Globus pallidus (tissue), 1 donor: ENCODE measurements at regions not wholly inside any gene's neighbourhood (a gene's known extent, or its start where the extent isn't known, plus 50 kb on each side); places are given as distances from the start of the nearest gene placed in this dataset.
A peak's percentile ranks its signal among the peaks of the same experiment; 100 is the strongest.

Source experiments
- DNase-seq: peaks from one replicate; pipeline ENCODE4 v3.0.0-alpha.2; 2015; ENCODE audit warnings: low spot score

- DNase-seq = no peak
Observed at GRCh38 chr17:54007855-54008254, 185.1 kb downstream of the KIF2B start.

- DNase-seq = no peak
Observed at GRCh38 chr17:54009502-54009901, 186.8 kb downstream of the KIF2B start.

- DNase-seq = no peak
Observed at GRCh38 chr17:54013072-54013471, 190.3 kb downstream of the KIF2B start.

- no peak for DNase-seq
Observed at GRCh38 chr17:54015734-54016133, 193.0 kb downstream of the KIF2B start.

GRCh38 chr17:54021418-54021817, 198.7 kb downstream of the KIF2B start:
- no peak for DNase-seq

GRCh38 chr17:54028986-54029580, 206.4 kb downstream of the KIF2B start:
- DNase-seq = no peak

- DNase-seq = no peak
Observed at GRCh38 chr17:54029986-54030385, 207.3 kb downstream of the KIF2B start.

GRCh38 chr17:54046570-54046969, 223.8 kb downstream of the KIF2B start:
- DNase-seq = no peak

GRCh38 chr17:54063639-54064038, 240.9 kb downstream of the KIF2B start:
- no peak for DNase-seq

- DNase-seq = no peak
Observed at GRCh38 chr17:54085020-54085419, 262.3 kb downstream of the KIF2B start.

GRCh38 chr17:54085934-54086333, 263.2 kb downstream of the KIF2B start:
- DNase-seq = no peak

GRCh38 chr17:54096216-54096615, 273.5 kb downstream of the KIF2B start:
- DNase-seq = no peak

- no peak for DNase-seq
Observed at GRCh38 chr17:54099221-54099620, 276.5 kb downstream of the KIF2B start.

GRCh38 chr17:54102246-54102645, 279.5 kb downstream of the KIF2B start:
- DNase-seq = no peak

- DNase-seq = no peak
Observed at GRCh38 chr17:54111576-54111975, 288.8 kb downstream of the KIF2B start.

GRCh38 chr17:54117452-54117851, 294.7 kb downstream of the KIF2B start:
- DNase-seq = no peak

GRCh38 chr17:54124456-54124855, 301.7 kb downstream of the KIF2B start:
- no peak for DNase-seq

- DNase-seq = no peak
Observed at GRCh38 chr17:54153423-54153822, 330.7 kb downstream of the KIF2B start.

GRCh38 chr17:54157542-54157941, 334.8 kb downstream of the KIF2B start:
- no peak for DNase-seq

GRCh38 chr17:54172096-54172984, 349.6 kb downstream of the KIF2B start:
- peak; percentile 5 for DNase-seq

- no peak for DNase-seq
Observed at GRCh38 chr17:54172985-54173316, 350.2 kb downstream of the KIF2B start.

GRCh38 chr17:54177606-54178308, 355.0 kb downstream of the KIF2B start:
- no peak for DNase-seq

GRCh38 chr17:54180950-54181349, 358.2 kb downstream of the KIF2B start:
- no peak for DNase-seq
